ENCODE measurements at regions not wholly inside any gene's neighbourhood (a gene's known extent, or its start where the extent isn't known, plus 50 kb on each side); places are given as distances from the start of the nearest gene placed in this dataset.

DNA sequence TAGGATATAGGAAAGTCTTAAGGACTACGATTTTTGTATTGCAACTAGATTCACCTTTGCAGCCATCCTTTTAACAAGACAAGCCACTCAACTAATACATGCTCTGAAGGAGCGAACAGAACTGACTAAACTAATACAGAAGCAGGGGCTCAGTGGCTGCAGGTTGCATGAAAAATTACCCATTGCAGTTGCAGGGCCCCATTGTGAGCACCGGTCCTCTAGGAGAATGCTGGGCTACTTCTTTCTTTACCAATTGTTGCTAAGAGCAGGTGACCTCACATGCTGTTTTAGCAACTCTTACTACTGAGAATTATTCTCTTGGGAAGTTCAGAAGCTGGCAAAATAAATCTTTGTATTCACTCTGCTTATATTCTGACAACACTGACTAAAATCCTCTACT is 64.0 kb upstream of the ANKRD1 start:
- no peak for DNase-seq (ENCODE audit: extremely low read depth, insufficient read length)

DNA sequence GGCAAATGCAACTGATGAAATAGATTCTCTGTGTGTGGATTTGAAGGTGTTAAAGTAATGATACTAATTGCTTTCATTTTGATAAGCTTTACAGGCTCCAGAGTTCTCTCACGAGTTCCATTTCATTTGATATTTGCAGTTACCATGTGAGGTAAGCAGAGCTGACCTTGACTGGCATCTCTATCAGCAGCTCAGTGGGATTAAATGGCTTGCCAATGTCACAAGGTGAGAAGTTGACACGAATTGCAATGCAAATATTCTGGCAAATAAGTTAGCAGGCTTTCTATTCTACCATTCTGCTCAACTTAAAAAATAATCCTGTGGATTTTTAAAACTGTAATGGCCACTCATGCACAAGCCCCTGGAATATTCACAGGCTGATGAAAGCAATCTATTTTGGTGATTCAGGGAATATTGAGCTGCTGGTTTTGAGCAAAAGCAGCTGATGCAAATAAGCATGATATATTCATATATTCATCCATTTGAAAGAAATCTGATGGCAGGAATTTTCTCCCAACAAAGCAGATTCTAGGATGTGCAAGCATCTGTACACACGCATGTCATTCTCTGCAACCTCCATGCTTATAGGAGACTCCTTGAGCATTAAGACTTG is 64.5 kb upstream of the ANKRD1 start:
- Histone ChIP-seq H3K27me3 (replicated peaks; ENCODE audit: control insufficient read depth, insufficient read depth, low read length) (no peaks in the 10 kb centered on the region), H3K36me3 (ENCODE audit: control insufficient read depth, insufficient read depth, low read length) (no peaks in the 10 kb centered on the region), H3K4me3 (replicated peaks; ENCODE audit: low read depth, low read length) (no peak overlapping the region)
- no peak for DNase-seq (ENCODE audit: extremely low read depth, insufficient read length)
- TF ChIP-seq, protein P1, sequence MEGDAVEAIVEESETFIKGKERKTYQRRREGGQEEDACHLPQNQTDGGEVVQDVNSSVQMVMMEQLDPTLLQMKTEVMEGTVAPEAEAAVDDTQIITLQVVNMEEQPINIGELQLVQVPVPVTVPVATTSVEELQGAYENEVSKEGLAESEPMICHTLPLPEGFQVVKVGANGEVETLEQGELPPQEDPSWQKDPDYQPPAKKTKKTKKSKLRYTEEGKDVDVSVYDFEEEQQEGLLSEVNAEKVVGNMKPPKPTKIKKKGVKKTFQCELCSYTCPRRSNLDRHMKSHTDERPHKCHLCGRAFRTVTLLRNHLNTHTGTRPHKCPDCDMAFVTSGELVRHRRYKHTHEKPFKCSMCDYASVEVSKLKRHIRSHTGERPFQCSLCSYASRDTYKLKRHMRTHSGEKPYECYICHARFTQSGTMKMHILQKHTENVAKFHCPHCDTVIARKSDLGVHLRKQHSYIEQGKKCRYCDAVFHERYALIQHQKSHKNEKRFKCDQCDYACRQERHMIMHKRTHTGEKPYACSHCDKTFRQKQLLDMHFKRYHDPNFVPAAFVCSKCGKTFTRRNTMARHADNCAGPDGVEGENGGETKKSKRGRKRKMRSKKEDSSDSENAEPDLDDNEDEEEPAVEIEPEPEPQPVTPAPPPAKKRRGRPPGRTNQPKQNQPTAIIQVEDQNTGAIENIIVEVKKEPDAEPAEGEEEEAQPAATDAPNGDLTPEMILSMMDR (IDR thresholded peaks at IDR 0.05; ENCODE audit: insufficient read depth, low read length, poor library complexity, severe bottlenecking), result no peak

More for the DNA sequence above, 64.0 kb upstream of the ANKRD1 start:
- TF ChIP-seq, protein P1 (IDR thresholded peaks at IDR 0.05; ENCODE audit: insufficient read depth, low read length, poor library complexity, severe bottlenecking), result no peak
- Histone ChIP-seq H3K4me3 (replicated peaks; ENCODE audit: low read depth, low read length) (no peak overlapping the region), H3K27me3 (replicated peaks; ENCODE audit: control insufficient read depth, insufficient read depth, low read length) (no peaks in the 10 kb centered on the region), H3K36me3 (ENCODE audit: control insufficient read depth, insufficient read depth, low read length) (no peaks in the 10 kb centered on the region)

DNA sequence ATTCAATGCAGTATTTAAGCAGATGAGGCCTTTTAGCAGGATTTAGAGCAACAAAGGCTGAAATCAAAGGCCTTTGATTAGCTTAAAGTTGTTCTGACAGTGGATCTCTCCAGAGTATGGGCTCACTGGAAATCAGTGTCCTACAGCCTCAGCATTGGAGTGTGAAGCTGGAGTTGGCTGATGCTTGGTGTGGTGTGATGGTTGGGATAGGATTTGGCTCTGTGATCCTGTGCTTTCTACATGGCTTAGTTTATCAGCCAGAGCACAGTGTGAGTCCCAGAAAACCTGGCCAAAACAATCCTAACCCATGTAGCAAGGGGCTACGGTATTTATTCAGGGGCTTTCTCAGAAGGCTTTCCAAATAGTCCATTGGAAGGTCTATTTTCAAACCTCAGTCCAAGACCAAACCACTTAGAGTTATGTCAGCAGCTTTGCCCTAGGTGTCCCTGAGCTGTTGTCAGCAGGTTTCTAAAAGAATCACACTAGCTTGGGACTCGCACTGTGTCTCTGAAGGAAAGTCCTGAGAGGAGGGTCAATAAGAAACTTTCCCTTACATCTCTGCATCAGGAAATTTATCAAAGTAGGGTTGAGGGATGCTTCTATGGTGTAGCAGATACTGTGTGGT is 65.4 kb upstream of the ANKRD1 start:
- Histone ChIP-seq H3K4me3 (replicated peaks; ENCODE audit: low read depth, low read length) (no peak overlapping the region), H3K27me3 (replicated peaks; ENCODE audit: control insufficient read depth, insufficient read depth, low read length) (no peaks in the 10 kb centered on the region), H3K36me3 (ENCODE audit: control insufficient read depth, insufficient read depth, low read length) (no peaks in the 10 kb centered on the region)
- DNase-seq (ENCODE audit: extremely low read depth, insufficient read length), result no peak
- TF ChIP-seq, protein P1 (IDR thresholded peaks at IDR 0.05; ENCODE audit: insufficient read depth, low read length, poor library complexity, severe bottlenecking), result no peak

DNA sequence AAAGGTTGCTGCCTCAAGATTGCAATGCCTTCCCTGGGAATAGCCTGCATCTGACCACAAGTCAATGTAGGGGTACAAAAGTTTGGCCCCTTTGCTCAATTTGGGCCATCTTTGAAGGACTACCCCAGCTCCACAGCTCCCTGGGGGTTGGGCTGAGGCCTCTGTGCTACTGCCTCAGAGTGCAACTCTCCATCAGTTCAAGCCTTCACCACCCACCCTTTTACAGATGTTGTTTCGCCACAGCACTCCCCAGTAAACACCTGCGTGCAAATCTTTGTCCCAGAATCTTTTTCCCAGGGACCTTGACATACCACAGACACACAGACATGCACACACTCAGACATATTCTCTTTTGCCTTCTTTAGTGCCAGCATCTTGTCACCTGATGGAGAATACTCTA is 66.0 kb upstream of the ANKRD1 start:
- Histone ChIP-seq H3K27me3 (replicated peaks; ENCODE audit: control insufficient read depth, insufficient read depth, low read length) (no peaks in the 10 kb centered on the region), H3K36me3 (ENCODE audit: control insufficient read depth, insufficient read depth, low read length) (no peaks in the 10 kb centered on the region), H3K4me3 (replicated peaks; ENCODE audit: low read depth, low read length) (no peak overlapping the region)
- TF ChIP-seq, protein P1 (IDR thresholded peaks at IDR 0.05; ENCODE audit: insufficient read depth, low read length, poor library complexity, severe bottlenecking), result no peak
- no peak for DNase-seq (ENCODE audit: extremely low read depth, insufficient read length)

DNA sequence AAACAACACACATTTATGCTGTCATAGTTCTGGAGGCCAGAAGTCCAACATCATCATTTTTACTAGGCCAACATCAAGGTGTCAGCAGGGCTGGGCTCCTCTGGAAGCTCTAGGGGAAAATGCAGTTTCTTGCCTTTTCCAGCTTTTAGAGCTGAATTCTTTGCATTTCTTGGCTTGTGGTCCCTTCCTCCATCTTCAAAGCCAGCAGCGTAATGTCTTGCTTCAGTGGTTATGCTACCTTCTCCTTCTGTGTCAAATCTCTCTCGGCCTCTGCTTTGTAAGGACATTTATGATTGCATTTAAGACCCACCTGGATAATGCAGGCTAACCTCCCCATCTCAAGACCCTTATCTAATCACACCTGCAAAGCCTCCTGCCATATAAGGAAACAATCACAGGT is 66.5 kb upstream of the ANKRD1 start:
- Histone ChIP-seq H3K36me3 (ENCODE audit: control insufficient read depth, insufficient read depth, low read length) (no peaks in the 10 kb centered on the region), H3K4me3 (replicated peaks; ENCODE audit: low read depth, low read length) (no peak overlapping the region), H3K27me3 (replicated peaks; ENCODE audit: control insufficient read depth, insufficient read depth, low read length) (no peaks in the 10 kb centered on the region)
- DNase-seq (ENCODE audit: extremely low read depth, insufficient read length), result no peak
- TF ChIP-seq, protein P1 (IDR thresholded peaks at IDR 0.05; ENCODE audit: insufficient read depth, low read length, poor library complexity, severe bottlenecking), result no peak
